Pancreas (tissue), 10 donors: ENCODE measurements at regions not wholly inside any gene's neighbourhood (a gene's known extent, or its start where the extent isn't known, plus 50 kb on each side); places are given as distances from the start of the nearest gene placed in this dataset.

ENCODE experiments used
- ATAC-seq, 4 donors: fragments of 200-7000 bp; cut with Tn5 transposase; one replicate each; pipeline versions ENCODE4 v1.8.0 to v1.9.1; 2020; ENCODE audit warnings: mild to moderate bottlenecking in 4 of 4, moderate library complexity in 4 of 4
- DNase-seq, 6 donors: peaks; one replicate each; pipeline ENCODE4 v3.0.0-alpha.2; 2020
- FAIRE-seq: peaks from 2 replicates; lab custom pipeline; 2012; peaks lifted over from hg19 to GRCh38; lab: Jason Lieb, UNC
- H3K27ac ChIP-seq, 4 donors: fragments of 200-600 bp; sonication (generic); 1 replicate in 3 of 4; 2 replicates in 1 of 4; pipeline versions ENCODE4 v1.5.0 to v1.8.0; 2020
- H3K27me3 ChIP-seq, 4 donors: fragments of 200-600 bp; one replicate each; pipeline ENCODE4 v1.8.0; 2021
- H3K36me3 ChIP-seq, 3 donors: fragments of 200-600 bp; sonication (generic) in 1 of 3; one replicate each; pipeline versions ENCODE4 v1.5.0 to v1.8.0; 2020 to 2021
- H3K4me1 ChIP-seq, 3 donors: fragments of 200-600 bp; one replicate each; pipeline ENCODE4 v1.8.0; 2021
- H3K4me3 ChIP-seq, 4 donors: fragments of 200-600 bp; sonication (generic) in 2 of 4; one replicate each; pipeline versions ENCODE4 v1.5.0 to v1.8.0; 2020 to 2021
- H3K9me3 ChIP-seq, 4 donors: fragments of 200-600 bp; one replicate each; pipeline ENCODE4 v1.8.0; 2021
- WGBS, 2 donors: extraction: QIAGEN DNeasy Blood & Tissue Kit; methylation state at CpG; one replicate each; pipeline ENCODE4 v1.1.7; 2013; 5-methylcytosine and 5-hydroxymethylcytosine counted together
- intact Hi-C, 3 donors: fragments of 100-400 bp; cut with DNase I; formaldehyde crosslinking; loops; one replicate each; pipeline versions ENCODE4 v1.11.1 to v1.14.2; 2022
- TF ChIP-seq, protein P1 (sequence below), 4 donors: fragments of 200-600 bp; sonication (generic) in 3 of 4; IDR thresholded peaks; one replicate each; pipeline versions ENCODE4 v1.5.0 to v1.8.0; 2021; ENCODE audit warnings: antibody characterized with exemption in 4 of 4
- donor health status: healthy with polysubstance abuse.
- donor health status: DM: no; HTN: no; CAD: no; lungs with moderate emphysema.
- donor health status: DM: no; HTN: no; CAD: no.
- donor health status: control.
- donor health status: control.
- donor health status: Bipolar disorder and iron deficiency.
- donor health status: DM: yes; HTN: yes; CAD: no.
- donor health status: DM: no; HTN: no; CAD: no.
- donor health status: DM: no; HTN: no; CAD: no.
- donor health status: DM: yes; HTN: yes; CAD: no.

DNA sequence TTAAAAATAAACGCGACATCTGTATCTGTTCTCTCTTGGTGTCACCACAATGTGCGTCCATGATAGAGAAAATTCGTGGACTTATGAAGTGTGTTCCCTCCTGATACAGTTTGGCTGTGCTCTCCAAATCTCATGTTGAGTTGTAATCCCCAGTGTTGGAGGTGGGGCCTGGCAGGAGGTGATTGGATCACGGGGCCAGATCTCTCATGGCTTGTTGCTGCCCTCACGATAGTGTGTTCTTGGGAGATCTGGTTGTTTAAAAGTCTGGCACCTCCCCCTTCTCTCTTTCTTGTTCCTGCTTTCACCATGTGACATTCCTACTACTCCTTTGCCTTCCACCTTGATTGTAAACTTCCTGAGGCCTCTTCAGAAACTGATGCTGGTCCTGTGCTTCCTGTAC is 229.4 kb upstream of the MYO3A start:
- ATAC-seq (no peak), FAIRE-seq (no peak), DNase-seq (no peak)
- no peak overlapping the region for H3K4me3 ChIP-seq
- no peaks in the 10 kb centered on the region for H3K27me3 ChIP-seq
- H3K36me3 ChIP-seq, result no peaks in the 10 kb centered on the region
- no peak overlapping the region for H3K27ac ChIP-seq
- intact Hi-C loops, result no loop called here
- TF ChIP-seq, protein P1, sequence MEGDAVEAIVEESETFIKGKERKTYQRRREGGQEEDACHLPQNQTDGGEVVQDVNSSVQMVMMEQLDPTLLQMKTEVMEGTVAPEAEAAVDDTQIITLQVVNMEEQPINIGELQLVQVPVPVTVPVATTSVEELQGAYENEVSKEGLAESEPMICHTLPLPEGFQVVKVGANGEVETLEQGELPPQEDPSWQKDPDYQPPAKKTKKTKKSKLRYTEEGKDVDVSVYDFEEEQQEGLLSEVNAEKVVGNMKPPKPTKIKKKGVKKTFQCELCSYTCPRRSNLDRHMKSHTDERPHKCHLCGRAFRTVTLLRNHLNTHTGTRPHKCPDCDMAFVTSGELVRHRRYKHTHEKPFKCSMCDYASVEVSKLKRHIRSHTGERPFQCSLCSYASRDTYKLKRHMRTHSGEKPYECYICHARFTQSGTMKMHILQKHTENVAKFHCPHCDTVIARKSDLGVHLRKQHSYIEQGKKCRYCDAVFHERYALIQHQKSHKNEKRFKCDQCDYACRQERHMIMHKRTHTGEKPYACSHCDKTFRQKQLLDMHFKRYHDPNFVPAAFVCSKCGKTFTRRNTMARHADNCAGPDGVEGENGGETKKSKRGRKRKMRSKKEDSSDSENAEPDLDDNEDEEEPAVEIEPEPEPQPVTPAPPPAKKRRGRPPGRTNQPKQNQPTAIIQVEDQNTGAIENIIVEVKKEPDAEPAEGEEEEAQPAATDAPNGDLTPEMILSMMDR (IDR thresholded peaks at IDR 0.05), result no peak
- H3K9me3 ChIP-seq, result no peaks in the 10 kb centered on the region
- 63 to 66% methylated on average over 6 of the region's 6 CpGs for WGBS, 2 donors
- H3K4me1 ChIP-seq, result no peaks in the 10 kb centered on the region

DNA sequence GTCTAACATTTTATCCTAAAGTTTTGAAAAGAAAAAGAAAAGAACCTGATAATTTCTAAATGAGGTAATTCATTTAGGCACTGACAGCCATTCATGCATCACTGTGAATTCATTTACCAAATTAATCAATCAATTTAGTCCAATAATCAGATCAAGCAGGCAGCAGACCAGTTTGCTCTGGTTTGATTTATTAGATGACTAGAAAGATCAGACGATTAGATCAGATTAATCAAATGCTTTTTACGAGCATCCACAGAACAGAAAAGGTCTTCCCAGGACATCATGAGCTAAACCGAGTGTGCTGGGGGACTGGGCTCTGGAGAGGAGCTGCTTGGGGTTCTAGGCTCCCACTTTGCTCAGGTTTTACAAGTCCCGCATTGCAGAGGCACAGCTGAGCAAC is 226.5 kb upstream of the MYO3A start:
- no peaks in the 10 kb centered on the region for H3K9me3 ChIP-seq
- no peaks in the 10 kb centered on the region for H3K27me3 ChIP-seq
- H3K4me1 ChIP-seq, result no peaks in the 10 kb centered on the region
- intact Hi-C loops, result no loop called here
- no peak overlapping the region for H3K4me3 ChIP-seq
- WGBS, 2 donors, result 45 to 48% methylated on average over 4 of the region's 4 CpGs
- no peaks in the 10 kb centered on the region for H3K36me3 ChIP-seq
- H3K27ac ChIP-seq, result no peak overlapping the region
- FAIRE-seq, result no peak
- ATAC-seq, result no peak
- no peak for DNase-seq
- TF ChIP-seq, protein P1 (IDR thresholded peaks at IDR 0.05), result no peak

DNA sequence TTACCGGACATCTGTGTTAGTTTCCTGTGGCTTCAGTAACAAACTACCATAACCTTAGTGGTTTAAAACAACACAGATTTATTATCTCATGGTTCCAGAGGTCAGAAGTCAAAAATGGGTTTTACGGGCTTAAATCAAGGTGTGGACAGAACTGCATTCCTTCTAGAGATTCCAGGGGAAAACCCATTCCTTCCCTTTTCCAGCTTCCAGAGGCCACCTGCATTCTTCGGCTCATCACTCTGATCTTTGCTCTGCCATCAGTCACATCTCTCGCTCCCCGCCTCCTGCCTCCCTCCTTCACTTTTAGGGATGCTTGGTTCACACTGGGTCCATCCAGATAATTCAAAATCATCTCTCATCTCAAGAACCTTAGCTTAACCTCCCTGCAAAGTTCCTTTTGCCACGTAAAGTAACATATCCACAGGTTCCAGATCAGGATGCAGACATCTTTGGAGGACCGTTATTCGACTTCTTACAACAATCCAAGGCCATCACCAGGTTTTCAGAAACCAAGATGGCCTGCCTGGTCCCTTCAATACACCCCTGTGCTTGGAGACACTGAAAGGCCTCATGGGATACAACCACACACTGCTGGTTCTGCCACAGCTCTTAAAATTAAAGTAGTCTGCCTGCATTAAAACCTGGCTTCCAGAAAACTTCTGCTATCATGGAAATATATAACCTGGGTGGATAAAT is 225.9 kb upstream of the MYO3A start:
- Histone ChIP-seq H3K4me1 (no peaks in the 10 kb centered on the region), H3K27ac (no peak overlapping the region), H3K36me3 (no peaks in the 10 kb centered on the region), H3K4me3 (no peak overlapping the region), H3K9me3 (no peaks in the 10 kb centered on the region), H3K27me3 (no peaks in the 10 kb centered on the region)
- WGBS, 2 donors, result 74 to 84% methylated on average over 8 of the region's 8 CpGs
- no peak for FAIRE-seq
- TF ChIP-seq, protein P1 (IDR thresholded peaks at IDR 0.05), result no peak
- DNase-seq, result no peak
- no peak for ATAC-seq
- intact Hi-C loops, result no loop called here

DNA sequence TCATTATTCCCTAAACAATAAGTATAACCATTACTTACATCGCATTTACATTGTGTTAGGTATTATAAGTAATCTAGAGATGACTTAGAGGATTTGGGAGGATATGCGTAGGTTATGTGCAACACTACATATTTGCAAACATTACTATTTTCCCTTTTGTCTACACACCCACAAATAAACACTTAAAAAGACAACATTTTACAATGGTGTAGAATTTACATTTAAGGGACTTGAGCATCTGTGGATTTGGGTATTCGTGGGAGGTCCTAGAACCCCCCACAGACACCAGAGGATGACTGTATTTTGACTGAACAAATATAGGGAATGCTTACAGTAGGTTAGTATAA is 220.2 kb upstream of the MYO3A start:
- Histone ChIP-seq H3K9me3 (no peaks in the 10 kb centered on the region), H3K4me3 (no peak overlapping the region), H3K4me1 (no peaks in the 10 kb centered on the region), H3K36me3 (no peaks in the 10 kb centered on the region), H3K27me3 (no peaks in the 10 kb centered on the region), H3K27ac (no peak overlapping the region)
- no peak for FAIRE-seq
- TF ChIP-seq, protein P1 (IDR thresholded peaks at IDR 0.05), result no peak
- ATAC-seq, result no peak
- intact Hi-C loops, result no loop called here
- WGBS, 2 donors, result 67 to 82% methylated on average over 3 of the region's 3 CpGs
- no peak for DNase-seq

DNA sequence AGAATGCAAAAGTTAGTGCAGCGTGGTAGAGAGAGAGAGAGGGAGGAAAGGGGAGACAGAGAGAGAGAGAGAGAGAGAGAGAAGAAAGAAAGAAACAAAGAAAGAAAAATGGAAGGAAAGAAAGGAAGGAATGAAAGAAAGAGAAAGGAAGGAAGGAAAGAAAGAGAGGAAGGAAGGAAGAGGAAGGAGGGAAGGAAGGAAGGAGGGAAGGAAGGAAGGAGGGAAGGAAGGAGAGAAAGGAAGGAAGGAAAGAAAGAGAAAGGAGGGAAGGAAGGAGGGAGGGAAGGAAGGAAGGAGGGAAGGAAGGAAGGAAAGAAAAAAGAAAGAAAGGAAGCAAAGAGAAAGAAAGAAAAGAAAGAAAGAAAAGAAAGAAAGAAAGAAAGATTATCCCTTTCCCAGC is 209.8 kb upstream of the MYO3A start:
- Histone ChIP-seq H3K4me1 (no peaks in the 10 kb centered on the region), H3K27me3 (no peaks in the 10 kb centered on the region), H3K4me3 (no peak overlapping the region), H3K27ac (no peak overlapping the region), H3K9me3 (no peaks in the 10 kb centered on the region), H3K36me3 (no peaks in the 10 kb centered on the region)
- WGBS, 2 donors, result 67 to 78% methylated on average over 1 of the region's 1 CpG
- TF ChIP-seq, protein P1 (IDR thresholded peaks at IDR 0.05), result no peak
- intact Hi-C loops, result no loop called here
- no peak for ATAC-seq
- no peak for DNase-seq
- no peak for FAIRE-seq
